Duodenal mucosa (tissue), 2 donors: ENCODE measurements at regions not wholly inside any gene's neighbourhood (a gene's known extent, or its start where the extent isn't known, plus 50 kb on each side); places are given as distances from the start of the nearest gene placed in this dataset.

Experiments
- H3K27ac ChIP-seq: one replicate; pipeline ENCODE4 v1.7.0; 2013; ENCODE audit warnings: low read depth, low read length
- H3K27me3 ChIP-seq, 2 donors: one replicate each; pipeline ENCODE4 v1.7.0; 2013; ENCODE audit warnings: low read length in 2 of 2, control low read depth in 1 of 2; ENCODE audit not compliant: insufficient read depth in 2 of 2, control insufficient read depth in 1 of 2
- H3K36me3 ChIP-seq, 2 donors: one replicate each; pipeline ENCODE4 v1.7.0; 2013; ENCODE audit warnings: low read length in 2 of 2, control low read depth in 1 of 2; ENCODE audit not compliant: insufficient read depth in 2 of 2, control insufficient read depth in 1 of 2
- H3K4me1 ChIP-seq, 2 donors: one replicate each; pipeline ENCODE4 v1.7.0; 2013; ENCODE audit warnings: low read length in 2 of 2, control low read depth in 1 of 2; ENCODE audit not compliant: insufficient read depth in 2 of 2, control insufficient read depth in 1 of 2
- H3K4me3 ChIP-seq, 2 donors: one replicate each; pipeline ENCODE4 v1.7.0; 2013; ENCODE audit warnings: low read length in 2 of 2, low read depth in 1 of 2
- H3K9ac ChIP-seq, 2 donors: one replicate each; pipeline ENCODE4 v1.7.0; 2013; ENCODE audit warnings: low read length in 2 of 2, low read depth in 1 of 2
- H3K9me3 ChIP-seq, 2 donors: one replicate each; pipeline ENCODE4 v1.7.0; 2013; ENCODE audit warnings: low read length in 2 of 2, control low read depth in 1 of 2; ENCODE audit not compliant: control insufficient read depth in 1 of 2

DNA sequence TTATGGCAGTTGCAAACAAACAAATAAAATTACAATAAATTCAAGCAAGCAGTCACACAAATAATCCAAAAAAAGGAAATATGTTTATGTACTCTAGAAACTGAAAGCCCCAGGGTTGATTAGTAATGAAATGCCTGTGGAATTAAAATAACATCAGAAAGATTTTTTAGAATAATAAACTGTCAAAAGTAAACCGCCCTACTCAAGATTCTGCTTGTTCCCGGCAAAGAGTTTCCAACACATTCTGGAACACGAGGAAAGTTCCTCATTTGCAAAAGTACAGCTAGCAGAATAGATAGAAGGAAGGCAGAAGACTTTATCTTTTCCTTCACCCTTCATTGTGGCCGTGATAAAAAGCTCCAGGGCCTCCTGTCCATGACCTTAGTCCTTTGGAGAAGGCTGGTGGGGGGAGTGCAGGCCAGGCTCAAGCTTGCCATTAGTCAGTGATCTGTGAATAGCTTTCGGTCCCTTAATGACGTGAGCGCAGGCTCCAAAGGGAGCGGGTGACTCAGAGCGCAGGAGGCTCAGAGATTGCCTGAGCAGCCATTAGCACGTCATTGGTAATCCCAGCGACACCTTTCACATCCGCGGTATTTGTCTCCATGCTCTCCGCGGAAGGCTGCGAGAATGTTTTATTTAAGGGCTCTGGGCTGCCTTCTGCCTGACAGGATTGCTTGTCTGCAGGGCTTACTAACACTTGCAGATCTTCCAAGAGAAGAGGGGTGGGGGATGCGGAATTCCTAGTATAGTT is 458.3 kb downstream of the METTL15 start:
- no peak overlapping the region for H3K27ac ChIP-seq
- no peaks in the 10 kb centered on the region for H3K36me3 ChIP-seq
- no peak overlapping the region for H3K9ac ChIP-seq
- peak overlapping the region; percentile 55 to 58 for H3K4me3 ChIP-seq
- no peaks in the 10 kb centered on the region for H3K9me3 ChIP-seq
- no peaks in the 10 kb centered on the region for H3K27me3 ChIP-seq
- H3K4me1 ChIP-seq, result peaks cover 0 to 16% of the 10 kb centered on the region in 2 donors

DNA sequence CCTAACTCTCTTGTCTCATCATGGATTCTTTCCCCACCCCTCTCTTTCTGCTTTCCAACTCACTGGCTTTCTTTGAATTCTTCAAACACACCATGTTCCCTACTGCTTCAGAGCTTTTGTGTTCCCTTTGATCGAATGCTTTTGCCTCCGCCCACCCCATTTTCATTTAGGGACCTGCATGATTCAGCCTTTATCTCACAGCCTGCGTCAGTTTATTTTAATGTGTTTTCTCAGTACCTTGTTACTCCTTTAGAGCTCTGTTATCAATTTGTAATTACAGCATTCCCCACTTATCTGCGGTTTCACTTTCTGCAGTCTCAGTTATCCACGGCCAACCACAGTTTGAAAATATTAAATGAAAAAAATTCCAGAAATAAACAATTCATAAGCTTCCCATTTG is 451.3 kb downstream of the METTL15 start:
- Histone ChIP-seq H3K27me3 (no peaks in the 10 kb centered on the region), H3K36me3 (no peaks in the 10 kb centered on the region), H3K9ac (no peak overlapping the region), H3K27ac (no peak overlapping the region), H3K9me3 (no peaks in the 10 kb centered on the region), H3K4me3 (peak overlapping the region in 1 of 2 donors; percentile 25), H3K4me1 (peaks cover 0 to 3% of the 10 kb centered on the region in 2 donors)

GRCh38 chr11:28547321-28547741 is 439.1 kb downstream of the METTL15 start:
- H3K9ac ChIP-seq, result no peak overlapping the region
- no peaks in the 10 kb centered on the region for H3K4me1 ChIP-seq
- H3K27ac ChIP-seq, result no peak overlapping the region
- H3K9me3 ChIP-seq, result no peaks in the 10 kb centered on the region
- H3K4me3 ChIP-seq, result no peak overlapping the region
- no peaks in the 10 kb centered on the region for H3K36me3 ChIP-seq
- H3K27me3 ChIP-seq, result no peaks in the 10 kb centered on the region

GRCh38 chr11:28545536-28545935 is 437.3 kb downstream of the METTL15 start:
- Histone ChIP-seq H3K27ac (no peak overlapping the region), H3K36me3 (no peaks in the 10 kb centered on the region), H3K27me3 (no peaks in the 10 kb centered on the region), H3K9ac (no peak overlapping the region), H3K4me1 (no peaks in the 10 kb centered on the region), H3K4me3 (no peak overlapping the region), H3K9me3 (no peaks in the 10 kb centered on the region)

DNA sequence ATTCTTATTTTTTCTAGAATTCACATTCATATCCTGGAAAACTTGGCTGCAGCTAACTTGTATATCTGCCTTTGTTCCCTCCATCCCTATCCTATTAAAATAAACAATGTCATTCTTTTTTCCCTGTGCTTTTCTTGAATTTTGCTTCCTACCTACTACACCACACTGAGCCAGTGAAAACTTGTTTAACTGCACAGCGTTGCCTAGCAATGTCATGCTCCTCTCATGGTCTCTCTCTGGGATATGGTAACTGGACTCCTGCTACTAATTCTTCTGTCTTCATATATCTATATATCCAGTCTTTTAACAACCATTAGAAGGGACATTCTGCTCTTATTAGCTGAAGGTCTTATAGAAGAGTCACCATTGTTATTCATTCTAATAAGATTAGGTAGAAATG is 434.4 kb downstream of the METTL15 start:
- no peaks in the 10 kb centered on the region for H3K4me1 ChIP-seq
- H3K36me3 ChIP-seq, result no peaks in the 10 kb centered on the region
- H3K4me3 ChIP-seq, result no peak overlapping the region
- no peaks in the 10 kb centered on the region for H3K9me3 ChIP-seq
- no peak overlapping the region for H3K9ac ChIP-seq
- H3K27me3 ChIP-seq, result no peaks in the 10 kb centered on the region
- no peak overlapping the region for H3K27ac ChIP-seq

GRCh38 chr11:28539239-28540030 is 431.2 kb downstream of the METTL15 start:
- Histone ChIP-seq H3K4me3 (no peak overlapping the region), H3K27me3 (no peaks in the 10 kb centered on the region), H3K9me3 (no peaks in the 10 kb centered on the region), H3K9ac (no peak overlapping the region), H3K36me3 (no peaks in the 10 kb centered on the region), H3K4me1 (no peaks in the 10 kb centered on the region), H3K27ac (no peak overlapping the region)

GRCh38 chr11:28537822-28538221 is 429.6 kb downstream of the METTL15 start:
- Histone ChIP-seq H3K27ac (no peak overlapping the region), H3K9ac (no peak overlapping the region), H3K36me3 (no peaks in the 10 kb centered on the region), H3K4me1 (no peaks in the 10 kb centered on the region), H3K9me3 (no peaks in the 10 kb centered on the region), H3K4me3 (no peak overlapping the region), H3K27me3 (no peaks in the 10 kb centered on the region)

DNA sequence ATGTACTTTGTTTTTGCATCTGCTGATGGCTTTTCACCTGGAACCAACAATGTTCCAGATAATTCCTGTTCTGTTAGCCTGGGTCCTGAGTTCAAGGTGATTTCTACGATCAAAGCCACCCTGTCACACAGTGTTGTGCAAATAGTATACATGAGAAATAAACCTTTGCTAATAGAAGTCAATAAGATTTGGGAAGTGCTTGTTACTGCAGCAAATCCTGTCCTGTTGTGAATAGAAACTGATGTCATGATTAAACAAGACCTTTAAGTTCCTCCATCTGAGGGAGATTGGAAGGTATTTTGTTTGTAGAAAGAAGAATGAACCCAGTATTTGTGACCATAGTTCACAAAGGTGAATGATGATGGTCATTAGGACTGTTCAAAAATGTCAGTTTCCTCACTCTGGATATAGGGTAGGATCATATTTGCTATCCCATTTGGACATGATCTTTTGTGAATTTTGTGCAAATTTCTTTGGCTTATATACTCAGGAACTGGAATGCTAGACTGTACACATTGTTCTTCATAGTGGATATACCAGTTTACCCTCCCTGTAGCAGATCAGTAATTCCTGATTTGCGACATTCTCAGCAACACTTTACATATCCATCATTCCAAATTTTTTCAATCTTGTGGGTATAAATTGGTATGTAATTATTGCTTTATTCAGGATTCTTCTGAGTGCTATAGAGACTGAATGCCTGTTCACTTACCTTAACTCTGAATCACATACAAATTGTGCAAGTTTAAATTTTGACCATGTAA is 428.5 kb downstream of the METTL15 start:
- H3K36me3 ChIP-seq, result no peaks in the 10 kb centered on the region
- no peaks in the 10 kb centered on the region for H3K27me3 ChIP-seq
- H3K9me3 ChIP-seq, result no peaks in the 10 kb centered on the region
- no peaks in the 10 kb centered on the region for H3K4me1 ChIP-seq
- no peak overlapping the region for H3K9ac ChIP-seq
- no peak overlapping the region for H3K27ac ChIP-seq
- no peak overlapping the region for H3K4me3 ChIP-seq

DNA sequence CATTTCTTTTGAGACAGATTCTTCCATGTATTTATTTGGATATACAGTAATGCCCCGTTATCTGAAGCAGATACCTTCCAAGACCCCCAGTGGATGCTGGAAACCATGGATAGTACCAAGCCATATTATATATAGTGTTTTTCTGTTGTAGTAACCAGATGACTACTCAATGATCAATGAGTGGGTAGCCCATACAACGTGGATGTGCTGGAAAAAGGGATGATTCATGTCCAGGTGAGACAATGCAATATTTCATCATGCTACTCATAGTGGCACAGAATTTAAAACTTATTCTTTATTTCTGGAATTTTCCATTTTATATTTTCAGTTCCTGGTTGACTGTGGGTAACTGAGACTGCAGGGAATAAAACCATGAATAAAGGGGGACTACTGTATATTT is 427.5 kb downstream of the METTL15 start:
- no peaks in the 10 kb centered on the region for H3K9me3 ChIP-seq
- H3K36me3 ChIP-seq, result no peaks in the 10 kb centered on the region
- no peaks in the 10 kb centered on the region for H3K27me3 ChIP-seq
- no peak overlapping the region for H3K4me3 ChIP-seq
- no peak overlapping the region for H3K9ac ChIP-seq
- no peaks in the 10 kb centered on the region for H3K4me1 ChIP-seq
- no peak overlapping the region for H3K27ac ChIP-seq
